ENCODE measurements at regions not wholly inside any gene's neighbourhood (a gene's known extent, or its start where the extent isn't known, plus 50 kb on each side); places are given as distances from the start of the nearest gene placed in this dataset.
"Not testable (repeated sequence)": the region's sequence is repeated elsewhere in the genome, so short reads cannot be mapped to it uniquely, and the experiment has no call there.

DNA sequence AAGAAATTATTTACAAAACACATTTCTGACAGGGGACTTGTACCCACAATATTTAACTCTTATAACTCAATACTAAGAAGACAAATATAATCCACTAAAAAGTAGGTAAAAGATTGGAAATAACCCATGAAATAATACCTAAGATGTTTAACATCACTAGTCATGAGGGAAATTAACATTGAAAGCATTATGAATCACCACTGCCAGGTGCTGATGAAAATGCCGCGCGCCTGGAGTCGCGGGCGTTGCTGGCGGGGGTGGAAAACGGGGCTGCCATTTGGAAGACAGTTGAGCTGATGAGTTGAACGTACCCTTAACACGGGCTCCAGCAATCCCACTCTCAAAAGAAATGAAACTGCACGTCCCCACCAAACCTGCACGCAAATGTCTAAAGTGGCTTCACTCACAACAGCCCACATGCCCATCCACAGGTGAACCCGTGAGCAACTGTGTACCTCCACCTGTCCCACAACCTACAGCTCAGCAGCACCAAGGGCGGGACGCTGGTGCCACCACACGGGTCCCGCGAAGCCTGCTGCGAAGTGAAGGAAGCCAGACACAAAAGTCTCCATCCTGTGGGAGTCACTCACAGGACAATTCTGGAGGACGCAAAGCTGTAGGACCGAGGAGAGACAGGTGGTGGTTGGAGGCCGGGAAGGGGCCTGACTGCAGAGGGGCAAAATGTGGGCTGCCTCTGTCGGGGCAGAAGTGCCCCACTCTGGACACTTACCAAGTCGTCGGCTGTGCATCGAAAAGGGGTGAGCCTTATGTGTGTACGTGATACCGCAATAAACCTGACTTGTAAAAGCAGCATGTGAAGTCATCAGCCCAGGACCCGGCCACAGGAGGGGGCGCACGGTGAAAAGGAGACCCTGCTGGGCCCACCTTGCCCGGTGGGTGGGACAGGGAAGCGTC lies 199.5 kb upstream of the ZNF469 start:
- CTCF ChIA-PET (ENCODE audit: partially characterized antibody); H3K18ac ChIP-seq (ENCODE audit: extremely low read depth, low read length); H3K23ac ChIP-seq (ENCODE audit: insufficient read length); H2BK12ac ChIP-seq (ENCODE audit: low read depth, low read length); H3K14ac ChIP-seq (ENCODE audit: insufficient read length); H3K4ac ChIP-seq (replicated peaks; ENCODE audit: insufficient read length, low read depth, low read length); H3K27ac ChIP-seq (ENCODE audit: low read depth, low read length); H3K9ac ChIP-seq (replicated peaks in 1 of 4; ENCODE audit: extremely low read depth in 1 of 4, low read depth in 3 of 4, low read length in 3 of 4); H3K36me3 ChIP-seq (ENCODE audit: control insufficient read depth in 2 of 4, insufficient read depth in 4 of 4, low read length in 3 of 4); H3K79me1 ChIP-seq (ENCODE audit: low read depth, low read length); H4K8ac ChIP-seq (ENCODE audit: extremely low read depth, insufficient read depth, low read length); H2AFZ ChIP-seq (ENCODE audit: low read length); H3K27me3 ChIP-seq (replicated peaks in 1 of 4; ENCODE audit: control insufficient read depth in 3 of 4, extremely low read depth in 1 of 4, insufficient read depth in 3 of 4, low read length in 3 of 4); H2BK15ac ChIP-seq (ENCODE audit: low read length); H4K91ac ChIP-seq (replicated peaks; ENCODE audit: insufficient read length, low read length); H2AK5ac ChIP-seq (ENCODE audit: low read depth, low read length); H4K20me1 ChIP-seq (replicated peaks in 1 of 2; ENCODE audit: control insufficient read depth in 1 of 2, insufficient read depth in 2 of 2, low read length in 2 of 2); H3K79me2 ChIP-seq (ENCODE audit: control insufficient read depth in 1 of 2, insufficient read depth in 2 of 2, low read length in 2 of 2); H4K5ac ChIP-seq (ENCODE audit: insufficient read length, low read depth, low read length); H3K4me3 ChIP-seq (ENCODE audit: extremely low read depth in 1 of 4, insufficient read depth in 2 of 4, low read depth in 3 of 4, low read length in 4 of 4); FAIRE-seq; H3K56ac ChIP-seq (replicated peaks; ENCODE audit: insufficient read length, low read depth, low read length); POLR2A ChIA-PET (ENCODE audit: partially characterized antibody); H2BK20ac ChIP-seq (ENCODE audit: low read length); H2BK5ac ChIP-seq (ENCODE audit: low read depth, low read length); H3K23me2 ChIP-seq (ENCODE audit: low read depth, low read length); H3K4me2 ChIP-seq (ENCODE audit: insufficient read depth in 1 of 2, low read depth in 2 of 2, low read length in 2 of 2); H2BK120ac ChIP-seq (replicated peaks; ENCODE audit: low read depth, low read length); H3K4me1 ChIP-seq (replicated peaks in 1 of 4; ENCODE audit: control insufficient read depth in 3 of 4, insufficient read depth in 4 of 4, low read length in 3 of 4); H3K9me3 ChIP-seq (ENCODE audit: insufficient read depth in 2 of 2, low read depth in 1 of 2, low read length in 1 of 2): not testable (repeated sequence)
- DNase-seq (ENCODE audit: low read depth in 1 of 2, low spot score in 2 of 2): peak in 1 of 2 experiments; percentile 37
- WGBS, 2 experiments (ENCODE audit: extremely low coverage in 1 of 2, insufficient coverage in 1 of 2, insufficient read length in 1 of 2, insufficient replicate concordance in 2 of 2, low coverage in 1 of 2, low lambda C conversion rate in 2 of 2, missing lambda C conversion rate in 1 of 2): 89% methylated on average over 33 of the region's 33 CpGs; no CpG with 5 or more reads in 1 of the 2 experiments

- H3K79me2 ChIP-seq (ENCODE audit: control insufficient read depth in 1 of 2, insufficient read depth in 2 of 2, low read length in 2 of 2); H3K9me3 ChIP-seq (ENCODE audit: insufficient read depth in 2 of 2, low read depth in 1 of 2, low read length in 1 of 2); H3K4ac ChIP-seq (replicated peaks; ENCODE audit: insufficient read length, low read depth, low read length); H4K8ac ChIP-seq (ENCODE audit: extremely low read depth, insufficient read depth, low read length); H3K56ac ChIP-seq (replicated peaks; ENCODE audit: insufficient read length, low read depth, low read length); H3K23me2 ChIP-seq (ENCODE audit: low read depth, low read length); H3K18ac ChIP-seq (ENCODE audit: extremely low read depth, low read length); H2BK12ac ChIP-seq (ENCODE audit: low read depth, low read length); H3K9ac ChIP-seq (replicated peaks in 1 of 4; ENCODE audit: extremely low read depth in 1 of 4, low read depth in 3 of 4, low read length in 3 of 4); POLR2A ChIA-PET (ENCODE audit: partially characterized antibody); H2AK5ac ChIP-seq (ENCODE audit: low read depth, low read length); H2AFZ ChIP-seq (ENCODE audit: low read length); H3K27ac ChIP-seq (ENCODE audit: low read depth, low read length); H4K91ac ChIP-seq (replicated peaks; ENCODE audit: insufficient read length, low read length); H3K4me3 ChIP-seq (ENCODE audit: extremely low read depth in 1 of 4, insufficient read depth in 2 of 4, low read depth in 3 of 4, low read length in 4 of 4); H3K79me1 ChIP-seq (ENCODE audit: low read depth, low read length); H2BK120ac ChIP-seq (replicated peaks; ENCODE audit: low read depth, low read length); H3K27me3 ChIP-seq (replicated peaks in 1 of 4; ENCODE audit: control insufficient read depth in 3 of 4, extremely low read depth in 1 of 4, insufficient read depth in 3 of 4, low read length in 3 of 4); H4K5ac ChIP-seq (ENCODE audit: insufficient read length, low read depth, low read length); H3K36me3 ChIP-seq (ENCODE audit: control insufficient read depth in 2 of 4, insufficient read depth in 4 of 4, low read length in 3 of 4); H2BK5ac ChIP-seq (ENCODE audit: low read depth, low read length); FAIRE-seq; H3K4me1 ChIP-seq (replicated peaks in 1 of 4; ENCODE audit: control insufficient read depth in 3 of 4, insufficient read depth in 4 of 4, low read length in 3 of 4); H2BK15ac ChIP-seq (ENCODE audit: low read length); CTCF ChIA-PET (ENCODE audit: partially characterized antibody); H3K14ac ChIP-seq (ENCODE audit: insufficient read length); H3K23ac ChIP-seq (ENCODE audit: insufficient read length); H4K20me1 ChIP-seq (replicated peaks in 1 of 2; ENCODE audit: control insufficient read depth in 1 of 2, insufficient read depth in 2 of 2, low read length in 2 of 2); H2BK20ac ChIP-seq (ENCODE audit: low read length); H3K4me2 ChIP-seq (ENCODE audit: insufficient read depth in 1 of 2, low read depth in 2 of 2, low read length in 2 of 2): not testable (repeated sequence)
- DNase-seq (ENCODE audit: low read depth in 1 of 2, low spot score in 2 of 2): peak in 1 of 2 experiments; percentile 26
- WGBS, 2 experiments (ENCODE audit: extremely low coverage in 1 of 2, insufficient coverage in 1 of 2, insufficient read length in 1 of 2, insufficient replicate concordance in 2 of 2, low coverage in 1 of 2, low lambda C conversion rate in 2 of 2, missing lambda C conversion rate in 1 of 2): 81% methylated on average over 5 of the region's 14 CpGs; no CpG with 5 or more reads in 1 of the 2 experiments
Measured at GRCh38 chr16:88184053-88184452, 198.7 kb upstream of the ZNF469 start.

All from H1 (cell line).